Tibial artery (tissue), 4 donors: ENCODE measurements at regions not wholly inside any gene's neighbourhood (a gene's known extent, or its start where the extent isn't known, plus 50 kb on each side); places are given as distances from the start of the nearest gene placed in this dataset.
"Not testable (repeated sequence)": the region's sequence is repeated elsewhere in the genome, so short reads cannot be mapped to it uniquely, and the experiment has no call there.

ENCODE experiments used
- DNase-seq, 2 donors: peaks; one replicate each; pipeline ENCODE4 v3.0.0-alpha.2; 2019
- H3K27ac ChIP-seq, 2 donors: fragments of 200-600 bp; sonication (generic) in 1 of 2; 1 replicate in 1 of 2; 2 replicates in 1 of 2; pipeline ENCODE4 v1.5.1; 2018 to 2019; ENCODE audit warnings: mild to moderate bottlenecking in 1 of 2
- H3K27me3 ChIP-seq, 2 donors: fragments of 200-600 bp; sonication (generic) in 1 of 2; one replicate each; pipeline versions ENCODE4 v1.5.1 to v1.6.0; 2016 to 2019
- H3K36me3 ChIP-seq, 3 donors: fragments of 200-600 bp; sonication (generic) in 2 of 3; one replicate each; pipeline ENCODE4 v1.5.1; 2016 to 2019; ENCODE audit warnings: mild to moderate bottlenecking in 2 of 3
- H3K4me1 ChIP-seq, 4 donors: fragments of 200-600 bp; sonication (generic) in 2 of 4; 1 replicate in 3 of 4; 2 replicates in 1 of 4; pipeline ENCODE4 v1.5.1; 2016 to 2019
- H3K4me3 ChIP-seq, 2 donors: fragments of 200-600 bp; sonication (generic) in 1 of 2; 1 replicate in 1 of 2; 2 replicates in 1 of 2; pipeline ENCODE4 v1.5.1; 2018 to 2019; ENCODE audit warnings: mild to moderate bottlenecking in 2 of 2
- H3K9me3 ChIP-seq, 3 donors: fragments of 200-600 bp; sonication (generic) in 1 of 3; one replicate each; pipeline ENCODE4 v1.5.1; 2016 to 2019
- CTCF ChIP-seq, 2 experiments: fragments of 200-600 bp in 1 of 2; fragments of 450-650 bp in 1 of 2; IDR thresholded peaks; one replicate each; pipeline ENCODE4 v1.5.1; 2017 to 2019; ENCODE audit warnings: antibody characterized with exemption in 2 of 2, mild to moderate bottlenecking in 1 of 2, moderate library complexity in 1 of 2
- intact Hi-C: fragments of 100-400 bp; cut with DNase I; formaldehyde crosslinking; loops from one replicate; pipeline ENCODE4 v1.15.0; 2023; ENCODE audit warnings: low total_unique reads

DNA sequence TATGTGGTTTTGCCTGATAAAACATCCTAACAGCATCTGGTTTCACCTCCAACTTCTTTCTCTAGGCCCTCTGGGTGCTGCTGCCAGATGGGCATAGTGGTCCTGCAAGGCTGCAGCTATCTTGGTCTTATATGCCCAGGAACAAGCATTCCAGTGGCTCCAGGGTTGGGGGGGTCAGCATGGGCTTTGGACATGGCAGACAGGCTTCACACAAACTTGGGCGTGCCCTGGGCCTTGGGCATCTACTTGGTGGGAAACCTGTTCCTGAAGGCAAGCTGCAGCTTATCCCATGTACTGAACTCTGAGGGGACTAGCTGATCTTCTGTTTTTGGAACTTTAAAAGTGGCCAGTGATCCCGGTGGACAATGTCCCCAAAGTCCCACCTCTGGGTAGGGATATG is 54.9 kb upstream of the ZNF678 start:
- TF ChIP-seq CTCF (IDR thresholded peaks at IDR 0.05): no peak
- intact Hi-C loops: no loop called here
- DNase-seq: no peak
- Histone ChIP-seq H3K27ac (no peak overlapping the region), H3K27me3 (peaks cover 0 to 21% of the 10 kb centered on the region in 2 donors), H3K4me3 (no peak overlapping the region), H3K36me3 (no peaks in the 10 kb centered on the region), H3K4me1 (no peaks in the 10 kb centered on the region), H3K9me3 (no peaks in the 10 kb centered on the region)

- H3K9me3 ChIP-seq, H3K4me3 ChIP-seq, DNase-seq, intact Hi-C loops, H3K36me3 ChIP-seq, H3K4me1 ChIP-seq, H3K27ac ChIP-seq: not testable (repeated sequence)
- H3K27me3 ChIP-seq: peaks cover 0 to 18% of the 10 kb centered on the region in 2 donors
These were observed 56.6 kb upstream of the ZNF678 start for GRCh38 chr1:227506490-227507393.

DNA sequence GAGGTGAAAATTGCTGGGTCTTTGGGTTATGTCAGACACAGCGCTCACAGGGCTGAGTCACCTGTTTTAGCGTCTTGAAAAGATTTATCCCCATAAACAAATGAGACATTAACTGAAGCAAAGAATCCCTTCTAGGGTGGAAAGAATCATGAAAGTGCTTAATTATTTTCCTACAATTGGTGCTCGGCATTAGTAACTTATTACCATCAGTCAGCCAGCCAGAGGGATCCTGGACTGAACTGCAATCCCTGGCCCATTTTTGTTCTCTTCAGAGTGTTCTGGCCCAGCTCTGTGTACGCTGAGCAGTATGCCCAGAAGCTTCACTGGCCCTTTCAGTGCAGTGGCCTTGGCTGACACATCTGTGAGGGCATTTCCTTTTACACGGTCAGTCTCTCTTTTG is 67.3 kb upstream of the ZNF678 start:
- DNase-seq, H3K27me3 ChIP-seq, H3K36me3 ChIP-seq, H3K4me3 ChIP-seq, H3K4me1 ChIP-seq, H3K27ac ChIP-seq, intact Hi-C loops, H3K9me3 ChIP-seq: not testable (repeated sequence)

DNA sequence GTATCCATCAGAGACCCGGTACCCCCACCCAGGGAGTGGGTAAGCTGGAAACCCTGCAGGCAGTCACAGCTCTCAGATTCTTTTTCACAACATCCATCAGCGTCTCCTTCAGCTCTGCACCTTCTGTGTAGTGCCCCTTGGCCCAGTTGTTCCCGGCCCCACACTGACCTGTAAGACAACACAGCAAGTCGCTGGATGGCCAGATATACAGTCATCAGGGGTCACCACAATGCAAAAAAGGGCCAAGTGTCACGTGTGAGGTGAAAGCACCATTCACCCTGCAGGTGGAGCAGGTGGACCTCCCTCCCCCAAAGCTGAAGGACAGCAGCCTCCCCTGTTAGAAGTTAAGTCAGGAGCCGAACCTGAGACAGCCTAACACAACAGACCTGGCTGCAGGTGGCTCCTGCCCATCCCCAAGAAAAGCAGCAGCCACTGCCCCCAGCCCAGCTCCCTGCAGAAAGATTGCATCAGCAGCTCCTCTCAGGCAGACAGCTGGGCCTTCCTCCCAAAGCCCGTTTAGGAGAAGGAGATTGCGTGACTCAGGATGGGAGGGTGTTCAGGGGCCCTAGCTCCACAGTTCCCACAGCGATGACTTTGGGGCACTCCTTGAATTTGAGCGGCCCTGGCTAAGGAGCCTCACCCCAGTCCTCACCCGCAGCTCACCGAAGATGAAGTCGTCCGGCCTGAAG is 69.3 kb upstream of the ZNF678 start:
- H3K9me3 ChIP-seq, intact Hi-C loops, H3K4me3 ChIP-seq, DNase-seq, H3K27me3 ChIP-seq, H3K4me1 ChIP-seq, H3K27ac ChIP-seq, H3K36me3 ChIP-seq: not testable (repeated sequence)

DNA sequence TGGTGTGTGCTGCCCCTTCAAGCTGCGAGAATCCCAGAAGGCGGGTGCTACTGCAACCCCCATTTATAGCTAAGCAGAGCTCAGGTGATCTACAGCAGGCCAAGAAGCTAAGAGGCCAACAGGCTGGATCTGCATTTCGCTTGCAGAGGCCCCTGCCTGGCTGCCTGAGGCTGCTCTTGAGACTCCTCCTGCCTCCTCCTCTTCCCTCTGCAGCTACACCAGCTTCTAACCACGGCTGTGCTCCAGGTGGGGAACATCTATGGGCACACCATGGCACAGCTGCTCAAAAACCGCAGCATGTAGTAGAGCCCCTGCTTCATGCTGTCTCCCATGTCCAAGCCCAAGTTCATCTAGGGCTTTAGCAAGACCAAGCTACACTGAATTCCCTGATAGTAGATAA is 72.9 kb upstream of the ZNF678 start:
- no peaks in the 10 kb centered on the region for H3K36me3 ChIP-seq
- TF ChIP-seq CTCF (IDR thresholded peaks at IDR 0.05): no peak
- DNase-seq: no peak
- H3K27ac ChIP-seq: no peak overlapping the region
- H3K4me1 ChIP-seq: no peaks in the 10 kb centered on the region
- H3K4me3 ChIP-seq: no peak overlapping the region
- intact Hi-C loops: no loop called here
- no peaks in the 10 kb centered on the region for H3K27me3 ChIP-seq
- H3K9me3 ChIP-seq: no peaks in the 10 kb centered on the region

GRCh38 chr1:227490001-227490400 is 73.4 kb upstream of the ZNF678 start:
- H3K4me3 ChIP-seq: no peak overlapping the region
- no peak overlapping the region for H3K27ac ChIP-seq
- no peaks in the 10 kb centered on the region for H3K27me3 ChIP-seq
- H3K9me3 ChIP-seq: no peaks in the 10 kb centered on the region
- H3K4me1 ChIP-seq: no peaks in the 10 kb centered on the region
- no peaks in the 10 kb centered on the region for H3K36me3 ChIP-seq
- TF ChIP-seq CTCF (IDR thresholded peaks at IDR 0.05): no peak
- no peak for DNase-seq
- intact Hi-C loops: no loop called here

DNA sequence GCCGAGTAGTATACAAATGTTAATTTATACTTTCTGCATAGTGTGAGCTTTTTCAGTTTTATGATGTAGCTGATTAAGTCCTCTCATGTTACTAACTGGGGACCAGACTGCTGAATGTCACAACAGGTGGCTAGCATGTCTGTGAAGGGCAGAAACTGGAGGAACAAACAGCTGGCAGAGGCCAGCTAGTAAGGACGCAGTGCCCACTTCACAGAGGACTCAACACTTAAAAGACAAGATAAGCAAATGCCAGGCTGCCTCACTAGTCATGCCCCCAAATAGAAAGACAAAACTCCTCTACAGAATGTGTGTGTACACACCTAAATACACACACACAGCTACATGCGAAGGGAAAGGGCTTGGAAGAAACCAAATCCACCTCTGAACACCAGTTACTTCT is 73.8 kb upstream of the ZNF678 start:
- Histone ChIP-seq H3K4me3 (no peak overlapping the region), H3K36me3 (no peaks in the 10 kb centered on the region), H3K9me3 (no peaks in the 10 kb centered on the region), H3K27me3 (no peaks in the 10 kb centered on the region), H3K27ac (no peak overlapping the region), H3K4me1 (no peaks in the 10 kb centered on the region)
- intact Hi-C loops: loop anchor here (10.0 kb wide), 1 partner anchor 455 kb away; the partner anchor contains the start of gene WNT9A
- no peak for DNase-seq
- no peak for TF ChIP-seq CTCF (IDR thresholded peaks at IDR 0.05)
